KMS-11 (cell line): ENCODE measurements at regions not wholly inside any gene's neighbourhood (a gene's known extent, or its start where the extent isn't known, plus 50 kb on each side); places are given as distances from the start of the nearest gene placed in this dataset.

Source experiments
- H2AFZ ChIP-seq: fragments of 200-600 bp; sonication (generic); 2 replicates; pipeline ENCODE4 v1.6.1; 2016; ENCODE audit warnings: antibody characterized with exemption, mixed run types, low read depth
- H3K27ac ChIP-seq: fragments of 200-600 bp; sonication (generic); 2 replicates; pipeline ENCODE4 v1.6.1; 2016; ENCODE audit warnings: mild to moderate bottlenecking, mixed run types
- H3K27me3 ChIP-seq: fragments of 200-600 bp; sonication (generic); 2 replicates; pipeline ENCODE4 v1.6.1; 2017; ENCODE audit warnings: mild to moderate bottlenecking, low read depth, mixed run types, moderate library complexity; ENCODE audit not compliant: insufficient read depth
- H3K36me3 ChIP-seq: fragments of 200-600 bp; sonication (generic); 2 replicates; pipeline ENCODE4 v1.6.1; 2017; ENCODE audit warnings: mild to moderate bottlenecking, mixed run types; ENCODE audit not compliant: insufficient read depth
- H3K4me1 ChIP-seq: fragments of 200-600 bp; sonication (generic); 2 replicates; pipeline ENCODE4 v1.6.1; 2016; ENCODE audit warnings: mild to moderate bottlenecking, low read depth, mixed run types; ENCODE audit not compliant: poor library complexity, severe bottlenecking
- H3K4me2 ChIP-seq: fragments of 200-600 bp; sonication (generic); 2 replicates; pipeline ENCODE4 v1.7.0; 2016; ENCODE audit warnings: mild to moderate bottlenecking, mixed run types
- H3K4me3 ChIP-seq: fragments of 200-600 bp; sonication (generic); IDR thresholded peaks from 2 replicates; pipeline ENCODE4 v1.6.1; 2017; ENCODE audit warnings: low read depth, low read length, mixed read lengths; ENCODE audit not compliant: insufficient read depth
- H3K79me2 ChIP-seq: fragments of 200-600 bp; sonication (generic); 2 replicates; pipeline ENCODE4 v1.6.1; 2016; ENCODE audit warnings: low read depth, mixed run types; ENCODE audit not compliant: insufficient read depth
- H3K9ac ChIP-seq: fragments of 200-600 bp; sonication (generic); 2 replicates; pipeline ENCODE4 v1.6.1; 2016; ENCODE audit warnings: mild to moderate bottlenecking, mixed run types
- H4K20me1 ChIP-seq: fragments of 200-600 bp; sonication (generic); 2 replicates; pipeline ENCODE4 v1.6.1; 2016; ENCODE audit warnings: mild to moderate bottlenecking, mixed run types; ENCODE audit not compliant: insufficient read depth
- TF ChIP-seq, protein P1 (sequence below): fragments of 200-600 bp; sonication (generic); conservative IDR thresholded peaks from 2 replicates; pipeline ENCODE4 v1.6.1; 2017; ENCODE audit warnings: low read depth, mild to moderate bottlenecking, antibody characterized with exemption, low read length, moderate library complexity, mixed read lengths

DNA sequence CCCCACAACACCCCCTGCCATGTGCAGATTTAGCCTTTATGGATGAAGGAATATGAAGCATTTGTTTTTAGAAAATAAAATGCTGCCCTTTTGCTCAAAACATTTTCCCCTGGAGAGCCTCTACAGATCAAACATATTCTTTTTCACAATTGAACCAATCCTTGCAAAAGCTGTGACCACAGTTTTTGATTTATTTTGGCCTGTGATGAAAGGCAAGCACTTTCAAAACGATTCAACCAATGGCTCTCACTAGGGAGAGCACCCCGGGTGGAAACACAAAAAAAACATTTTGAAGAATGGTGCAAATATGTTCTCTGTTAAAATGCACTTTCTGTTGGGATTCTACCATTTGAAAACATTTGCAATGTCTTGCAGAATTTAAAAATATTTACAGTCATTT is 476.0 kb upstream of the ONECUT1 start:
- H4K20me1 ChIP-seq = no peaks in the 10 kb centered on the region
- no peaks in the 10 kb centered on the region for H3K27me3 ChIP-seq
- H3K4me3 ChIP-seq = no peak overlapping the region
- H3K4me2 ChIP-seq = no peak overlapping the region
- H3K36me3 ChIP-seq = no peaks in the 10 kb centered on the region
- no peak overlapping the region for H3K27ac ChIP-seq
- no peaks in the 10 kb centered on the region for H3K4me1 ChIP-seq
- H2AFZ ChIP-seq = no peak overlapping the region
- no peaks in the 10 kb centered on the region for H3K79me2 ChIP-seq
- TF ChIP-seq, protein P1, sequence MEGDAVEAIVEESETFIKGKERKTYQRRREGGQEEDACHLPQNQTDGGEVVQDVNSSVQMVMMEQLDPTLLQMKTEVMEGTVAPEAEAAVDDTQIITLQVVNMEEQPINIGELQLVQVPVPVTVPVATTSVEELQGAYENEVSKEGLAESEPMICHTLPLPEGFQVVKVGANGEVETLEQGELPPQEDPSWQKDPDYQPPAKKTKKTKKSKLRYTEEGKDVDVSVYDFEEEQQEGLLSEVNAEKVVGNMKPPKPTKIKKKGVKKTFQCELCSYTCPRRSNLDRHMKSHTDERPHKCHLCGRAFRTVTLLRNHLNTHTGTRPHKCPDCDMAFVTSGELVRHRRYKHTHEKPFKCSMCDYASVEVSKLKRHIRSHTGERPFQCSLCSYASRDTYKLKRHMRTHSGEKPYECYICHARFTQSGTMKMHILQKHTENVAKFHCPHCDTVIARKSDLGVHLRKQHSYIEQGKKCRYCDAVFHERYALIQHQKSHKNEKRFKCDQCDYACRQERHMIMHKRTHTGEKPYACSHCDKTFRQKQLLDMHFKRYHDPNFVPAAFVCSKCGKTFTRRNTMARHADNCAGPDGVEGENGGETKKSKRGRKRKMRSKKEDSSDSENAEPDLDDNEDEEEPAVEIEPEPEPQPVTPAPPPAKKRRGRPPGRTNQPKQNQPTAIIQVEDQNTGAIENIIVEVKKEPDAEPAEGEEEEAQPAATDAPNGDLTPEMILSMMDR = no peak
- H3K9ac ChIP-seq = no peak overlapping the region

DNA sequence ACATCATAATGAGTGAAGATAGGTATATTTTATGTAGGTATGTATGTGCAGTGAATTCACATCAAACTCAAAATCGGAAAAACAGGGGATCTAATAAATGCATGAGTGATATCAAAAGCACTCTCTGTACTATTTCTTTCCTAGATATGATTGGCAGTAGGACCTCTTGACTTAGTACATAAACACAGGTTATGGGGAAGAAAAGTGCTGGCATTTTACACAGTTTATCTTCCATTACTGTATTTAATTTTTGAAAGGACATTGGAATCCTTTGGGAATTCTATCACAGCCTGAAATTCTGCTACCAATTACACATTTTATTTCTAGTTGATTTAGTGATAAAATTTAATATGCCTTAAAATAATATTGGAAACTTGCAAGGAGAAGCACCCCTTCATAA is 470.5 kb upstream of the ONECUT1 start:
- Histone ChIP-seq H2AFZ (no peak overlapping the region), H3K27ac (no peak overlapping the region), H3K4me1 (no peaks in the 10 kb centered on the region), H3K27me3 (no peaks in the 10 kb centered on the region), H3K79me2 (no peaks in the 10 kb centered on the region), H3K36me3 (no peaks in the 10 kb centered on the region), H3K4me3 (no peak overlapping the region), H3K4me2 (no peak overlapping the region), H3K9ac (no peak overlapping the region), H4K20me1 (no peaks in the 10 kb centered on the region)
- TF ChIP-seq, protein P1 = no peak

DNA sequence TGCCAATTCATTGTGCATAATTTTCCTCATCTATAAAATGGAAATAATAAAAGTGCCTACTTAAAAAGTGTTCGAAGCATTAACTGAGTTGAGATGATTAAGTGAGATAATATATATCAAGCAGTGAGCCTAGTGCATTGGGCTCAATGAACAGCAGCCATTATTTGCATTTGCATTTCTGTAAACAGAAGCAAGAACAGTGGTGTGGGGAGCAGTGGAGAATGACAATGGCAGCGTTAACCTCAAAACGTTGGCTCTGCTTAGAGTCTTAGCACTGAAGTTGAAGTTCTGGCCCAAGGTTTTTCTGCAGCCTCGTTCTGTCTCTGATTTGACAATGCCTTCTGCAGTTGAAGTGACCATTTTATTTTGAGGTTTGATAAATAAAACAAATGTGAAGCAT is 466.3 kb upstream of the ONECUT1 start:
- Histone ChIP-seq H2AFZ (no peak overlapping the region), H3K79me2 (no peaks in the 10 kb centered on the region), H3K36me3 (no peaks in the 10 kb centered on the region), H3K27me3 (no peaks in the 10 kb centered on the region), H3K4me2 (no peak overlapping the region), H3K4me3 (no peak overlapping the region), H3K9ac (no peak overlapping the region), H3K27ac (no peak overlapping the region), H3K4me1 (no peaks in the 10 kb centered on the region), H4K20me1 (no peaks in the 10 kb centered on the region)
- TF ChIP-seq, protein P1 = no peak

DNA sequence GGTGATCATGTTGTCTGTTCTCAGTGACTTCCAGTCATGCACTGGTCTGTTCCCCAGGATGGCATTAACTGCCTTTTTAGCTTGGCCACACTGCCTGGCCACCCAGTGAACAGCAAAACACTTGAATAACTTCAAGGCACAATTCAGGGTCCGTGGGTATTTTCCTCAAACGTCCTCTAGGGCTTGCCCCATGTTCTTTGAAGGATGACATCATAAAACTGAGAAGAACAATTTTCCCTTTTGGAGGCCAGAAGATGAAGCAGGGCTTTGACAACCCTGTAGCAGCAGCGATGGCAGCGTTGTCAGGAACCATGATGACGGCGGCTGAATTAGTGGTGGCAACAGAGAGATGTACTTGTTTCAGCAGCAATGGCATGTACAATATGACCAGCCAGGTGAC is 465.9 kb upstream of the ONECUT1 start:
- H4K20me1 ChIP-seq = no peaks in the 10 kb centered on the region
- TF ChIP-seq, protein P1 = no peak
- H3K36me3 ChIP-seq = no peaks in the 10 kb centered on the region
- no peak overlapping the region for H3K9ac ChIP-seq
- H3K4me1 ChIP-seq = no peaks in the 10 kb centered on the region
- H2AFZ ChIP-seq = no peak overlapping the region
- H3K79me2 ChIP-seq = no peaks in the 10 kb centered on the region
- H3K4me3 ChIP-seq = no peak overlapping the region
- H3K27ac ChIP-seq = no peak overlapping the region
- H3K4me2 ChIP-seq = no peak overlapping the region
- H3K27me3 ChIP-seq = no peaks in the 10 kb centered on the region

DNA sequence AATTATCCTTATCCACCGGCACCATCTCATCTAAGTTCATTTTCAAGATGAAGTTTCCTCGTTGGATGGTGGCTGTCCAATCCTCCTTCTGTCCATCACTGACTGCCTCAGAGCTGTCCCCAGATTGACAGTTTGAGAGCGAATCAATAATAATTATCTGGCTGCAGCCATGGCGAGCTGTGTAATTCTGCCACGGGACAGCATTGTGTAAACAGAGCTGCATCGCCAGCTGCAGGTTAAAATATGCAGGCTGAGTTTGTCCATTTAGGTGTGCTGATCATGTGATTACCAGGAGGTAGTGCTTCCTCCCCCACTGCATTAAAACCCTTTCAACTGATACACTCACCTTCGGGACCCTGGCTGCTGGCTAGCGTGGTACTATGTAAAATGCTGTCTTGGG is 461.9 kb upstream of the ONECUT1 start:
- TF ChIP-seq, protein P1 = no peak
- Histone ChIP-seq H3K27me3 (no peaks in the 10 kb centered on the region), H3K79me2 (no peaks in the 10 kb centered on the region), H3K36me3 (no peaks in the 10 kb centered on the region), H3K27ac (no peak overlapping the region), H3K9ac (no peak overlapping the region), H3K4me2 (no peak overlapping the region), H3K4me3 (no peak overlapping the region), H4K20me1 (no peaks in the 10 kb centered on the region), H2AFZ (no peak overlapping the region), H3K4me1 (no peaks in the 10 kb centered on the region)
